ENCODE measurements at regions not wholly inside any gene's neighbourhood (a gene's known extent, or its start where the extent isn't known, plus 50 kb on each side); places are given as distances from the start of the nearest gene placed in this dataset.
"Not testable (repeated sequence)": the region's sequence is repeated elsewhere in the genome, so short reads cannot be mapped to it uniquely, and the experiment has no call there.

DNA sequence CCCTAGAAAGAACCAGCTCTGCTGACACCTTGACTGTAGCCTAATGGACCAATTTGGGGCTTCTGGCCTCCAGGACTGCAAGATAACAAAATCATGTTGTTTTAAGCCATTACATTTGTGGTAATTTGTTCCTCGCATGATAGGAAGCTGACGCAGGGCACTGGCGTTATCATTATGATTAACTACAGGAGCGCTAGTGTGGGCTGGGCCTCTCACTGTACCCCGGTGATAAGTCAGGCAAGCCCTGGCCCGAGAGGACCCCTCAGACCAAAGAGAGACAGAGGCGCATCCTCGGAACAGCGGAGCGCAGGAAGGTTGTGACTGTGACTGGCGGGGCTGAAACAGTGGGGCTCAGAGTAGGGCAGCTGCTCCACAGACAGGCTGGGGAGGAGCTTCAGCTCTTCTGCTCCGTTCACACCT, 150.3 kb upstream of the CHST15 start:
- H3K27ac Mint-ChIP-seq, result no peak overlapping the region
- no peak overlapping the region for H3K27ac ChIP-seq
- DNase-seq (ENCODE audit: low spot score), result no peak

DNA sequence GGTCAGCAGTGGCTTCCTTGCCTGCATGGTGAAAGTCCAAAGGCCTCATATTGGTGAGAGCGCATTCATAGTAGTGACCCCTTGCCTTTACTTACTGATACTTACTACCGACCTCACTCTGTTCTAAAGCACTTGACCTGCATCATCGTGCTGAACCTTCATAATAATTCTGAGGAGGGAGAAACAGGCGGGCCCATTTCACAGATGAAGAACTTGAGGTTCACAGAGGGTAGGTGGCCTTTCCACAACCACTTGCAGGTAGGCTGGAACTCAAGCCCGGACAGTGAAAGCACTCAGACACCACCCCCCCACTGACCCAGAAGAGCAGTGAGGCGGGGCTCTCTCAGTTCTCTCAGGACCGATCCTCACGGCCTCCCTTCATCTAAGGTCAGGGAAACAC, 149.4 kb upstream of the CHST15 start:
- Mint-ChIP-seq H3K27ac (peak overlapping the region; percentile 87), H3K27me3 (ENCODE audit: insufficient read depth, low read depth) (peaks cover 19% of the 10 kb centered on the region), H3K4me3 (no peak overlapping the region), H3K36me3 (no peaks in the 10 kb centered on the region), H3K9me3 (no peaks in the 10 kb centered on the region), H3K4me1 (peaks cover 13% of the 10 kb centered on the region)
- H3K36me3 ChIP-seq, result no peaks in the 10 kb centered on the region
- peaks cover 9% of the 10 kb centered on the region for H3K4me1 ChIP-seq
- H3K27ac ChIP-seq, result no peak overlapping the region
- H3K4me2 ChIP-seq, result no peak overlapping the region
- no peaks in the 10 kb centered on the region for H3K9me3 ChIP-seq (ENCODE audit: low read depth)
- no peak for DNase-seq (ENCODE audit: low spot score)
- no peak for TF ChIP-seq EZH2phosphoT487 (IDR thresholded peaks at IDR 0.05)
- TF ChIP-seq CTCF (IDR thresholded peaks at IDR 0.05), result no peak
- TF ChIP-seq EZH2 (IDR thresholded peaks at IDR 0.05), result no peak
- no peaks in the 10 kb centered on the region for H3K79me2 ChIP-seq (ENCODE audit: low read depth)
- H3K9ac ChIP-seq, result no peak overlapping the region
- no peaks in the 10 kb centered on the region for H3K27me3 ChIP-seq
- H2AFZ ChIP-seq (replicated peaks), result no peak overlapping the region
- no peaks in the 10 kb centered on the region for H4K20me1 ChIP-seq (ENCODE audit: low read depth)
- H3K4me3 ChIP-seq, result no peak overlapping the region
- H3F3A ChIP-seq (ENCODE audit: low read depth), result peaks cover 11% of the 10 kb centered on the region

More for the DNA sequence above, 150.3 kb upstream of the CHST15 start:
- Mint-ChIP-seq H3K27me3 (ENCODE audit: insufficient read depth, low read depth) (peaks cover 19% of the 10 kb centered on the region), H3K4me3 (no peak overlapping the region), H3K36me3 (no peaks in the 10 kb centered on the region), H3K9me3 (no peaks in the 10 kb centered on the region), H3K4me1 (peaks cover 13% of the 10 kb centered on the region)
- H3K4me3 ChIP-seq, result no peak overlapping the region
- H3K9ac ChIP-seq, result no peak overlapping the region
- no peaks in the 10 kb centered on the region for H3K79me2 ChIP-seq (ENCODE audit: low read depth)
- H4K20me1 ChIP-seq (ENCODE audit: low read depth), result no peaks in the 10 kb centered on the region
- H3K9me3 ChIP-seq (ENCODE audit: low read depth), result no peaks in the 10 kb centered on the region
- no peaks in the 10 kb centered on the region for H3K36me3 ChIP-seq
- H3K4me1 ChIP-seq, result peaks cover 9% of the 10 kb centered on the region
- no peak overlapping the region for H2AFZ ChIP-seq (replicated peaks)
- H3K4me2 ChIP-seq, result no peak overlapping the region
- peaks cover 11% of the 10 kb centered on the region for H3F3A ChIP-seq (ENCODE audit: low read depth)
- no peak for TF ChIP-seq EZH2 (IDR thresholded peaks at IDR 0.05)
- TF ChIP-seq EZH2phosphoT487 (IDR thresholded peaks at IDR 0.05), result no peak
- TF ChIP-seq CTCF (IDR thresholded peaks at IDR 0.05), result no peak
- H3K27me3 ChIP-seq, result no peaks in the 10 kb centered on the region

DNA sequence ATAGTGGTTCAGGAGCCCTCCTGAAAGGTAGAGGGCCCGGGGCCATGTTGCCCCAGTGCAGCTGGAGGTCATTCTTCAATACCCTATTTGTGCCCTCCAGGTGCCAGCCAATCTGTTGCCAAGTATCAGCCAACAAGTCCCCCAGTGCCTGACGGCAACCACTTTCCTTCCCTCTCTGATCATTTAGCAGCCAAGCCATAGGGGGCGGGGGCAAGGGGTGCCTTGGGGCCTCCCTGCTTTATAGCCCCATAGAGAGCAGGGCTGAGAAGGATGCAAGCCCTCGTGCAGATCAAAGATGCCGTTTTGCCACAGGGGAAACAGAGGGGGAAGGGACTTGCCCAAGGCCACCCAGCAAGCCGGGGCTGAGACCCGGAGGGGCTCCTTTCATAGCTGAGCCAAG, 149.0 kb upstream of the CHST15 start:
- Histone ChIP-seq H3K79me2 (ENCODE audit: low read depth) (no peaks in the 10 kb centered on the region), H3K9me3 (ENCODE audit: low read depth) (no peaks in the 10 kb centered on the region), H3F3A (ENCODE audit: low read depth) (peaks cover 11% of the 10 kb centered on the region), H3K4me1 (peaks cover 9% of the 10 kb centered on the region), H3K9ac (no peak overlapping the region), H3K4me2 (no peak overlapping the region), H3K27me3 (no peaks in the 10 kb centered on the region), H2AFZ (replicated peaks) (no peak overlapping the region), H3K27ac (no peak overlapping the region), H4K20me1 (ENCODE audit: low read depth) (no peaks in the 10 kb centered on the region), H3K4me3 (no peak overlapping the region), H3K36me3 (no peaks in the 10 kb centered on the region)
- peaks cover 13% of the 10 kb centered on the region for H3K4me1 Mint-ChIP-seq
- no peak for DNase-seq (ENCODE audit: low spot score)
- no peak overlapping the region for H3K27ac Mint-ChIP-seq
- TF ChIP-seq EZH2 (IDR thresholded peaks at IDR 0.05) (no peak), EZH2phosphoT487 (IDR thresholded peaks at IDR 0.05) (no peak), CTCF (IDR thresholded peaks at IDR 0.05) (no peak)
- no peaks in the 10 kb centered on the region for H3K9me3 Mint-ChIP-seq
- H3K36me3 Mint-ChIP-seq, result no peaks in the 10 kb centered on the region
- peak overlapping the region; percentile 38 for H3K4me3 Mint-ChIP-seq
- peaks cover 20% of the 10 kb centered on the region for H3K27me3 Mint-ChIP-seq (ENCODE audit: insufficient read depth, low read depth)

- H3K4me2 ChIP-seq; H3K4me3 Mint-ChIP-seq; H3K9me3 ChIP-seq (ENCODE audit: low read depth); H3K36me3 Mint-ChIP-seq; H3K36me3 ChIP-seq; H4K20me1 ChIP-seq (ENCODE audit: low read depth); H3K9me3 Mint-ChIP-seq; H3K27ac Mint-ChIP-seq; H3K9ac ChIP-seq; DNase-seq (ENCODE audit: low spot score); H2AFZ ChIP-seq (replicated peaks); H3K79me2 ChIP-seq (ENCODE audit: low read depth); H3K27ac ChIP-seq; H3K27me3 ChIP-seq; H3K4me1 ChIP-seq; H3K4me3 ChIP-seq: not testable (repeated sequence)
- peaks cover 21% of the 10 kb centered on the region for H3K27me3 Mint-ChIP-seq (ENCODE audit: insufficient read depth, low read depth)
- peaks cover 11% of the 10 kb centered on the region for H3F3A ChIP-seq (ENCODE audit: low read depth)
- H3K4me1 Mint-ChIP-seq, result peaks cover 13% of the 10 kb centered on the region
Observed at GRCh38 chr10:124241510-124241909, 148.1 kb upstream of the CHST15 start.
